ENCODE measurements at regions not wholly inside any gene's neighbourhood (a gene's known extent, or its start where the extent isn't known, plus 50 kb on each side); places are given as distances from the start of the nearest gene placed in this dataset.

GRCh38 chr3:72383230-72383629, 465.0 kb downstream of the SHQ1 start:
- TF ChIP-seq CTCF (IDR thresholded peaks at IDR 0.05 in 4 of 5, conservative IDR thresholded peaks at IDR 0.05 in 1 of 5): no peak
- TF ChIP-seq POLR2A (IDR thresholded peaks at IDR 0.05): no peak

Data from gastrocnemius medialis (tissue), 4 donors.